Immature natural killer cell (primary cell): ENCODE measurements at regions not wholly inside any gene's neighbourhood (a gene's known extent, or its start where the extent isn't known, plus 50 kb on each side); places are given as distances from the start of the nearest gene placed in this dataset.
"Not testable (repeated sequence)": the region's sequence is repeated elsewhere in the genome, so short reads cannot be mapped to it uniquely, and the experiment has no call there.

Experiments used
- DNase-seq, 3 donors: peaks; one replicate each; pipeline ENCODE4 v3.0.0; 2022; ENCODE audit warnings: mixed read lengths in 1 of 3
- H3K27ac Mint-ChIP-seq, 6 donors: one replicate each; pipeline ENCODE4 v1.8.0; 2020; ENCODE audit warnings: mixed read lengths in 6 of 6, mild to moderate bottlenecking in 5 of 6, inconsistent platforms in 4 of 6, moderate library complexity in 3 of 6
- H3K27me3 Mint-ChIP-seq, 3 donors: one replicate each; pipeline ENCODE4 v1.8.0; 2020 to 2021; ENCODE audit warnings: low read depth in 3 of 3, mild to moderate bottlenecking in 3 of 3, mixed read lengths in 3 of 3, moderate library complexity in 3 of 3, inconsistent platforms in 1 of 3
- H3K36me3 Mint-ChIP-seq, 3 donors: one replicate each; pipeline ENCODE4 v1.8.0; 2020; ENCODE audit warnings: mixed read lengths in 3 of 3, inconsistent platforms in 2 of 3, mild to moderate bottlenecking in 2 of 3
- H3K4me1 Mint-ChIP-seq, 2 donors: one replicate each; pipeline ENCODE4 v1.8.0; 2020; ENCODE audit warnings: inconsistent platforms in 2 of 2, mild to moderate bottlenecking in 2 of 2, mixed read lengths in 2 of 2, moderate library complexity in 1 of 2
- H3K4me3 Mint-ChIP-seq, 5 donors: one replicate each; pipeline ENCODE4 v1.8.0; 2020; ENCODE audit warnings: mild to moderate bottlenecking in 5 of 5, mixed read lengths in 5 of 5, inconsistent platforms in 3 of 5, moderate library complexity in 3 of 5
- H3K9me3 Mint-ChIP-seq, 6 donors: one replicate each; pipeline ENCODE4 v1.8.0; 2020; ENCODE audit warnings: mild to moderate bottlenecking in 6 of 6, mixed read lengths in 6 of 6, inconsistent platforms in 4 of 6, moderate library complexity in 3 of 6

DNA sequence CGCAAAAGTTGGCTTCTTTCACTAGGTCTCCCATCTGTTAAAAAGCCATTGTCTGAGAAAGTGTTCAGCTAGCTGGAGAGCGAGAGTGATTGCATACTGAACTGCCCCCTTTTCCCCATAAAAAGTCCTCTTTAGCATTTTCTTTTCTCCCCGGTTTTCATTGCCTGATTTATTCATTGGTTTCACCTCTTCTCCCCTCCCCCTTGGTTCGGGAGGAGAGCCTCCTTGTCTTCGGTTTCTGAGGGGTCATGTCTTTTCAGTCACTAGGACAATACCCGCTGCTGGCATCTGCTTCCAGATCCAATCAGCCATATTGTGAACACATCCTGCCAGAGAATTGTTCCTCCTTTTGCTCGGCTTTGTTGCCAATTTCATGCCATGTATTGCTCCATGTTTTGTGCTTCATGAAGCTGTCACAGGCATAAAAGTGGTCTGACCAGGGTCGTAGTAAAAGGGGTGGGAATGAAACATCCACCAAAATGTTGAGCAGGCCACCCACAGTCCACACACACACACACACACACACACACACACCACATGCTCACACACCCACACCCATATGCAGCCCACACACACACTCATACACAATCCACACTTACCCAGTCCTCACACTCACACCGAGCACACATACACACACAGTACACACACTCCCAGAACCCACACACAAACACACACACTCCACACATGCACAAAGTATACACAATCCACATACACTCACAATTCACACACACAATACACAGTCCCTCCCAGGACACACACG is 136.0 kb downstream of the NKX6-1 start:
- no peaks in the 10 kb centered on the region for H3K36me3 Mint-ChIP-seq
- no peak overlapping the region for H3K27ac Mint-ChIP-seq
- peaks cover 4 to 34% (median 8%) of the 10 kb centered on the region in 6 donors for H3K9me3 Mint-ChIP-seq
- DNase-seq: no peak
- no peak overlapping the region for H3K4me3 Mint-ChIP-seq
- H3K27me3 Mint-ChIP-seq: peaks cover 0 to 2% (median 2%) of the 10 kb centered on the region in 3 donors
- no peaks in the 10 kb centered on the region for H3K4me1 Mint-ChIP-seq

DNA sequence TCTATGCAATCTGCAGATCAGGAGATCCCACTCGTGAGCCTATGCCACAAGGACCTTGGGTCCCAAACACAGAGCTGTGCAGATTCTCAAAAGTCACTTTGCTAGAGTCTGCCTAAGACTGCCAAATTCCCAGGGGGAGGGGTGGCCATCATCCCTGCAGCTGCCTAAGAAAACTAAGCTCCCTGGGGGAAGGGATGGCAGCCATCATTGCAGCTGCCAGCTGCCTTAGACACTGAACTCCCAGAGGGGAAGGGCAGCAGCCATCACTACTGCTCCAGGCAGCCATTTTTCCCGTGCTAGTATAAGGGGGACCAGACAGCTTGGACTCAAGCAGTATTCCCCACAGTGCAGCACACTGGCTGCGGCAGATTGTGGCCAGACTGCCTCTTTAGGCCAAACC is 156.9 kb downstream of the NKX6-1 start:
- H3K4me1 Mint-ChIP-seq: no peaks in the 10 kb centered on the region
- no peak overlapping the region for H3K27ac Mint-ChIP-seq
- H3K36me3 Mint-ChIP-seq: no peaks in the 10 kb centered on the region
- no peak for DNase-seq
- H3K27me3 Mint-ChIP-seq: peaks cover 0 to 1% (median 0%) of the 10 kb centered on the region in 3 donors
- H3K4me3 Mint-ChIP-seq: no peak overlapping the region
- H3K9me3 Mint-ChIP-seq: peaks cover 16 to 46% (median 24%) of the 10 kb centered on the region in 6 donors

DNA sequence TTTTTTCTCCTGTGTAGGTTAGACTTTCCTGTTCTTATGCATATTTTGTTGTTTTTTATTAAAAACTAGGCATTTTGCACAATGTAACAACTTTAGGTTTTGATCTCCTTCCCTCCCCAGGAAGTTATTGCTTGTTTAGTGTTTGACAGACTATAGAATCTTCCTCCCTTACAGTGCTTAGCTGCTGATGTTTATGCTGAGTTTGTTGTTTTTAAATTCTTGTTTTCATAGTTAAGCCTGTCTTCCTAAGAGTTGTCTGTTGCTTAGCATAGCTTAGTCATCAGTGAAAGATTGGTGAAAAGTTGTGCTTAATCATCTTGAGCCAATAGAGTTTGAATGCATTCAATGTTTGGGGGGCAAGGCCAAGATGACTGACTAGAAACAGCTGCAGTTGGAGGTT is 157.5 kb downstream of the NKX6-1 start:
- no peaks in the 10 kb centered on the region for H3K4me1 Mint-ChIP-seq
- no peak for DNase-seq
- H3K36me3 Mint-ChIP-seq: no peaks in the 10 kb centered on the region
- no peak overlapping the region for H3K4me3 Mint-ChIP-seq
- H3K27me3 Mint-ChIP-seq: peaks cover 0 to 2% (median 1%) of the 10 kb centered on the region in 3 donors
- H3K27ac Mint-ChIP-seq: no peak overlapping the region
- H3K9me3 Mint-ChIP-seq: peaks cover 21 to 46% (median 24%) of the 10 kb centered on the region in 6 donors

DNA sequence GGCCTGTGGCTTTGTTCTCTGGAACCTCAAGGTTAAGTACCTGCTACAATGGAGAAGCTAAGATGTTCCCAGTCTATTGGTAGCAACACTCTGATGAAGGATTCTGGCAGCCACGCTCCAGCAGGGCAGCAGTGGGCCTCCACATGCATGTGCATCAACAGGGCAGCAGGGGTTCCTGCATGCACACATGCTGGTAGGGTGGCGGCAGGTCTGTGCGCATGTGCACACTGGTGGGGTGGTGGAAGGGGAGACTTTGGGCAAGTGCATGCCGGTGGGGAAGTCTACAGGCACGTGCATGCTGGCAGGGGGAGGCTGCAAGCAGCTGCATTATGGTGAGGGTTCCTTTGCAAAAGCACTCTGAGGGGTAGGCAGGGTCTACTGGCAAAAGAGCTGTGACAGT is 160.7 kb downstream of the NKX6-1 start:
- Mint-ChIP-seq H3K27ac (no peak overlapping the region), H3K36me3 (no peaks in the 10 kb centered on the region), H3K4me3 (no peak overlapping the region), H3K27me3 (peaks cover 0 to 3% (median 2%) of the 10 kb centered on the region in 3 donors), H3K4me1 (no peaks in the 10 kb centered on the region), H3K9me3 (peaks cover 21 to 52% (median 31%) of the 10 kb centered on the region in 6 donors)
- DNase-seq: no peak

DNA sequence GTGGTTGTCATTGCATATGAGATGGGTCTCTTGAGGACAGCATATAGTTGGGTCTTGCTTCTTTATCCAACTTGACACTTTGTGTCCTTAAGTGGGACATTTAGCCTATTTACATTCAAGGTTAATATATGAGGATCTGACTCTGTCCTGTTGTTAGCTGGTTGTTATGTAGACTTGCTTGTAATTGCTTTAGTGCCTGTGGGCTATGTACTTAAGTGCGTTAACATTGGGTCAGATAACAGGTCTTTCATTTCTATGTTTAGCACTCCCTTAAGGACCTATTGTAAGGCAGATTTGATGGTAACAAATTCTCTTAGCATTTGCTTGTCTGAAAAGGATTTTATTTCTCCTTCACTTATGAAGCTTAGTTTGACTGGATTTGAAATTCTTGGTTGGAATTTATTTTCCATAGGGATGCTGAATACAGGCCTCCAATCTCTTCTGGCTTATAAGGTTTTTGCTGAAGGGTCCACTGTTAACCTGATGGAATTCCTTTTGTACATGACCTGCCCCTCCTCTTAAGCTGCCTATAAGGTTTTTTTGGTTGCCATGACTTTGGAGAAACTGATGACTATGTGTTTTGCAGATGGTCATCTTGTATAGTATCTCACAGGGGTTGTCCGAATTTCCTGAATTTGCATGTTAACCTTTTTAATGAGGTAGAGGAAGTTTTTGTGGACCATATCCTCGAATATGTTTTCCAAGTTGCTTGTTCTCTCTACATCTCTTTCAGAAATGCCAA is 162.0 kb downstream of the NKX6-1 start:
- Mint-ChIP-seq H3K27me3 (peaks cover 0 to 3% (median 2%) of the 10 kb centered on the region in 3 donors), H3K36me3 (no peaks in the 10 kb centered on the region), H3K4me1 (no peaks in the 10 kb centered on the region)

DNA sequence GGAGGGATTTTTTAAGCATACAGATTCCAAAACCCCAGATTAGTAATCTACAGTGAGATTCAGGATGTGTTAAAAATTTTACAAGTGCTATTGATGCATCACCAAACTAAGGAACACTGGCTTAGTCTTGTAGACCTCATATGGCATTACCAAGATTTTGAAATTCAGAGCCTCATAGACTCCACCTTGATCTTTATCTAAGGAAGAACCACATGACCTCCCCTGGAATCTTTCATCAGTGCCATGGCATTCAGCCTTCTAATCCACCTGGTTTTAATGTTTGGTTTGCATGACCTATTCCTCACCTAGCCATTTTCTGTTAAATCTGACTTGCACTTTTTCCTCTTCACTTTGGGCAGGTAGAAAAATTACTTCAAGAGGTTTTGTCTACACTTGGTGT is 171.6 kb downstream of the NKX6-1 start:
- Mint-ChIP-seq H3K36me3 (no peaks in the 10 kb centered on the region), H3K4me1 (no peaks in the 10 kb centered on the region), H3K27me3 (no peaks in the 10 kb centered on the region), H3K9me3 (peaks cover 0 to 30% (median 7%) of the 10 kb centered on the region in 6 donors), H3K27ac (no peak overlapping the region), H3K4me3 (no peak overlapping the region)
- DNase-seq: no peak

More for the DNA sequence above, 162.0 kb downstream of the NKX6-1 start:
- no peak for DNase-seq
- Mint-ChIP-seq H3K9me3 (peaks cover 17 to 48% (median 29%) of the 10 kb centered on the region in 6 donors), H3K27ac (no peak overlapping the region), H3K4me3 (no peak overlapping the region)

DNA sequence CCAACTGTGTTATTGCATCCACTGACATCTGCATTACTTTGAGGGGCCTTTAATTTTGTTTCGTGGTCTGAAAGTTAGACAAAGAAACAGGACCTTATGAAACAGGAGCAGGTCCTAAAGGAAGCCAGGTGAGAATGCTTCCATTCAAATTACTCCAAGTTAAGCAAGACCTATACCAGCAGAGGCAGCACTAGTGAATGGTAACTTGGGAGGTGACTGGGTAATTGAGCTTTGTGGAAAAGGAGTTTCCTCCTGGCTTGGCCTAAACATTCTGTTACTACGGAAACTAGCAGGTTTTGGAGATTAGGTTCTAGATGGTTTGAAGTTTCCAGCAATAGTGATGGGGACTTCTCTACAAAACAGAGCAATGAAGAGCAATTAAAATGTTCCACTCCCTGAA is 173.5 kb downstream of the NKX6-1 start:
- Mint-ChIP-seq H3K27me3 (no peaks in the 10 kb centered on the region), H3K27ac (no peak overlapping the region), H3K4me1 (no peaks in the 10 kb centered on the region), H3K4me3 (no peak overlapping the region), H3K36me3 (no peaks in the 10 kb centered on the region), H3K9me3 (peaks cover 2 to 30% (median 7%) of the 10 kb centered on the region in 6 donors)
- no peak for DNase-seq

DNA sequence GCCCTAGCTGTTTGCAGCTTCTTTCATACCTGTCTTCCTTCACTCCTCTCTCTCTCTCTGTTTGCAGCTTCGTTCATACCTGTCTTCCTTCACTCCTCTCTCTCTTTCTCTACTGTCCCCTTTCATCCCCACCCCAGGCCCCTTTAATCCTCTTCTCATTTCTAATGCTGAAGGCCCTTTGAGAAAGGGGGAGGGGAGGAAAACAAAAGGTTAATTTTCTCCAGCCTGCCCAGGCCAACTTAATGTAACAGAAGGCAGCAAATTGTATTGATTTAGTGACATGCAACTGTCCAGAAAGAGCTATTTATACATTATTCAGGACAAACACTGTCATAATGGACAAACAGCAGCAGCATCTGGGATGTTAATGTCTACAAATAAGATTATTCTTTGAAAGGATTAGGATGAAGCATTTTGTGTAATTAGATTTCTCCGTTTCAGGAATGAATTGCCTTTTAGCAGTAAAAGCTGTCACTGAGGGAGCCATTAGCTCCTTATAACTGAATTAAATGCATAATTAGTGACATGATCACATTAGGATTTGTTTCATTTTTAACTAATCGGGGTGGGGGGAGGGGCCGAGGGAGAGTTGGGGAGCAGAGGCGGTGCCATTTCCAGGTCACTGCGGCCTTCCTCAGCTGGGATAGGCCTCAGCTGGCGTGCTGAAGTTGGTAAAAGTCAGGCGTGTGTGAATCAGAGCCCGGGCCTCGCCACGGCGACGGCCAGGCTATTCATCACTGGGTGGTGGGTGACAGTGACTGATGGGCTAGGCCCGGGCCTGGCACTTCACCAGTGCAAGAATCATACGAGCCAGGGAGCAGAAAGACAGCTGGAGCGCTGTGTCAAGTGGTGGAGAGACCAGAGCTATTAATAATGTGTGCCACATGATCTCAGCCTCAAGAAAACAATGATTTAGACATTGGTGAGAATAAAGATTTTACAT is 174.5 kb downstream of the NKX6-1 start:
- H3K36me3 Mint-ChIP-seq: no peaks in the 10 kb centered on the region
- H3K4me3 Mint-ChIP-seq: no peak overlapping the region
- H3K4me1 Mint-ChIP-seq: no peaks in the 10 kb centered on the region
- peaks cover 3 to 25% (median 6%) of the 10 kb centered on the region in 6 donors for H3K9me3 Mint-ChIP-seq
- no peak for DNase-seq
- H3K27me3 Mint-ChIP-seq: no peaks in the 10 kb centered on the region
- no peak overlapping the region for H3K27ac Mint-ChIP-seq

DNA sequence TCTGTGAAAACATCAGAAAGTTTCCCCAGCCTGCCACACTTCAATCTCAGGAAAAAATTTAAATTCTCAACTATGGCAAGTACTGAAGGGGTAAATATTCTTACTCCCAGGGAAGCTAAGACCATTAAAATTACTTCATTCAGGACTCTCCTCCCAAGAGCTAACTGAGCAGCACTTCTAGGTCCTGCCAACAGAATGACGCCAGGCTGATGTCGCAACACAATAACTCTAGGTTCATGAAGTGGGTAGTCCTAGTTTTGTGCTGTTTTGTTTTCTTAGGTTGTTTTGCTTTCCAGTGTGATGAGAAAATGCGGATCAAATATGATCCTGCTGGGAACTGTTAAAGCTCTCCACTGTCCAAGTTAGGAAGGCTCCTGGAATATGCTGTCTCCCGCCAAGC is 180.0 kb downstream of the NKX6-1 start:
- Mint-ChIP-seq H3K27ac (no peak overlapping the region), H3K9me3 (peaks cover 2 to 13% (median 7%) of the 10 kb centered on the region in 6 donors), H3K4me1 (no peaks in the 10 kb centered on the region), H3K4me3 (no peak overlapping the region), H3K27me3 (no peaks in the 10 kb centered on the region), H3K36me3 (no peaks in the 10 kb centered on the region)
- no peak for DNase-seq

DNA sequence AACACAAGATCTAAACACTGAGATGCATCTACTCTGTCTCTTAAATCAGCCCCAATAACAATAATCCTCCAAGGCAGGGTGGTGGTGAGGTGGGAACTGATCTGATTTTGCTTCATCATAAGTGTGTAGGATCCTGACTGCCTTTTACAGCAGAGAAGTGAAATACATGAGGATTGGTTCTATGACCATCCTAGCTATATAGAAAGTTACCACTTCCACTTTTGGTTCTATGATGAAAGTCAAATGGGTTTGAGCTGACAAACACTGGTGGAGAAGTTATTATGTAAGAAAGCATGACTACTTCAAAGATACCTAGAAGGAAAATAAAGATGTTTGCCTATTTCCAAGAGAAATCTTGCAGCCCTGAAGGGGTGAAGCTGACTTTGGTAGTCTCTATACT is 181.6 kb downstream of the NKX6-1 start:
- Mint-ChIP-seq H3K27me3 (no peaks in the 10 kb centered on the region), H3K4me1 (no peaks in the 10 kb centered on the region), H3K36me3 (no peaks in the 10 kb centered on the region), H3K27ac (no peak overlapping the region), H3K4me3 (no peak overlapping the region), H3K9me3 (peaks cover 0 to 17% (median 7%) of the 10 kb centered on the region in 6 donors)
- no peak for DNase-seq

DNA sequence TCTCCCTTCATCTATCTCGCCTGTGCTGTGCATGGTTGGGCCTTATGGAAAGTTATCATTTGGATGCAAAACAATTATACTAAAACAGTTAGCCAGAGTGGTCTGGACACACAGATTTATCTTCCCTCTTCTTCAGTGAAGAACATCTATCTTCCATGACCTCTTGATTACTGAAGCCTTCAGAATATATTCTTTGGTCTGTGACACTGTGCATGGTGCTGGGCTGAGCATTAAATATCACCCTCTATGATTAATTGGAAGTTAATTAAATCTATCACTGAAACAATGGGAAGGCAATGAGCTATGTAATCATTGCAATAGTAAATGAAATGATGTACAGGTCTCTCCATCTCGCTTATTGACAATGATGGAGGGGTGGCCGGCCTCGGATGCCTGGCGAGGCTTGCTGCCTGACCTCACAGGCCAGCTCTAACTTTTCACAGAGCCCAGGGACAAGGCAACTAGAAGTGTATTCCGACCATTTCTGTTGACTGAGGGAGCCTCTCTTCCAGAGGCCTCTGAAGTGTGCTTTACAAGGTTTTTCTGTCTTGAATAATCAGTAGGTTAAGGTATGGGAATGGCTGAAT is 186.6 kb downstream of the NKX6-1 start:
- Mint-ChIP-seq H3K4me3 (no peak overlapping the region), H3K9me3 (peaks cover 0 to 19% (median 7%) of the 10 kb centered on the region in 6 donors)

DNA sequence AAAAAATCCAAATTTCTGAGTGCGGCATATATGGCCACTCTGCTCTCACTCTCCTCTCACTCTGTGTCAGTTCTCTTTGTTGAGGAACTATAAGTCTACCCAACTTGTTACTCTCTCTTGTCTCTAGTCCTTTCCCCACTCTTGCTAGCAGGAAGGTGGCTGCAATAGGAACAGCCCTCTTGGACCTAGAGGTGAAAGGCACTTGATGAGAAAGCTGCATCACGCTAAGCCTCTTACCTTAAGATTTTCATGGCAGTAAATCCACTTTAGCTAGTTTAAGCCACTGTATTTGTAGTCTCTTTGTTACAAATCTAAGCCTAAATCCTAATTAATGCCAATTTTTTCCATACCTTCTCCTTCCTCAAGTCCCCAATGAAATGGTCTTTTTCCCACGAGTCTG is 189.9 kb downstream of the NKX6-1 start:
- H3K36me3 Mint-ChIP-seq: no peaks in the 10 kb centered on the region
- H3K4me1 Mint-ChIP-seq: no peaks in the 10 kb centered on the region
- no peaks in the 10 kb centered on the region for H3K27me3 Mint-ChIP-seq
- DNase-seq: no peak
- H3K4me3 Mint-ChIP-seq: no peak overlapping the region
- no peak overlapping the region for H3K27ac Mint-ChIP-seq
- H3K9me3 Mint-ChIP-seq: peaks cover 0 to 16% (median 7%) of the 10 kb centered on the region in 6 donors

More for the DNA sequence above, 186.6 kb downstream of the NKX6-1 start:
- no peaks in the 10 kb centered on the region for H3K27me3 Mint-ChIP-seq
- H3K4me1 Mint-ChIP-seq: no peaks in the 10 kb centered on the region
- H3K36me3 Mint-ChIP-seq: no peaks in the 10 kb centered on the region
- DNase-seq: no peak
- no peak overlapping the region for H3K27ac Mint-ChIP-seq

DNA sequence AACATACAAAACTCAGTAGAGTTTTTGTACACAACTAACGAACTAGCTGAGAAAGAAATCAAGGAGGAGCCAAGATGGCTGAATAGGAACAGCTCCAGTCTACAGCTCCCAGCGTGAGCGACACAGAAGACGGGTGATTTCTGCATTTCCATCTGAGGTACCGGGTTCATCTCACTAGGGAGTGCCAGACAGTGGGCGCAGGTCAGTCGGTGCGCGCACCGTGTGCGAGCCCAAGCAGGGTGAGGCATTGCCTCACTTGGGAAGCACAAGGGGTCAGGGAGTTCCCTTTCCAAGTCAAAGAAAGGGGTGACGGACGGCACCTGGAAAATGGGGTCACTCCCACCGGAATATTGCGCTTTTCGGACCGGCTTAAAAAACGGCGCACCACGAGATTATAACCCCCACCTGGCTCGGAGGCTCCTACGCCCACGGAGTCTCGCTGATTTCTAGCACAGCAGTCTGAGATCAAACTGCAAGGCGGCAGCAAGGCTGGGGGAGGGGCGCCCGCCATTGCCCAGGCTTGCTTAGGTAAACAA is 200.3 kb downstream of the NKX6-1 start:
- H3K36me3 Mint-ChIP-seq, H3K4me3 Mint-ChIP-seq, DNase-seq, H3K27me3 Mint-ChIP-seq, H3K27ac Mint-ChIP-seq, H3K4me1 Mint-ChIP-seq: not testable (repeated sequence)
- H3K9me3 Mint-ChIP-seq: peaks cover 2 to 29% (median 9%) of the 10 kb centered on the region in 6 donors
